ENCODE measurements at regions not wholly inside any gene's neighbourhood (a gene's known extent, or its start where the extent isn't known, plus 50 kb on each side); places are given as distances from the start of the nearest gene placed in this dataset.

DNA sequence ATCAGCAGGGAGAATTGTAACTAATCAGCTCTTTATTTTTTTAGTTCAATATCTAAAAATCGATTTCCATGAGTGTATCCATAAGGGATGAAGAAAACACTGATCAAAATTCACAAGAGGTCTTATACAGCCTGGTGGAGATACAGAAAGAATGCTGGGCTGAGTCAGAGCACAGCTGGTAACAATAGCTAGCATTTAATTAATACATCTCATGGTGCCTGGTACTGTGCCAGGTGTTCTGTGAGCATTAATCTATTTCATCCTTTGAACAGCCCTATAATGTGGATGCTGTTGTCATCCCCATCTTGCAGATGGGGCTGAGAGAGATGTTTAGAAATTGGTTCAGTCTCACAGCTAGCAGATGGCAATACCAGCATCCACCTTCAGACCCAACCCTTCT is 250.9 kb upstream of the RPS6KA3 start:
- DNase-seq = no peak

DNA sequence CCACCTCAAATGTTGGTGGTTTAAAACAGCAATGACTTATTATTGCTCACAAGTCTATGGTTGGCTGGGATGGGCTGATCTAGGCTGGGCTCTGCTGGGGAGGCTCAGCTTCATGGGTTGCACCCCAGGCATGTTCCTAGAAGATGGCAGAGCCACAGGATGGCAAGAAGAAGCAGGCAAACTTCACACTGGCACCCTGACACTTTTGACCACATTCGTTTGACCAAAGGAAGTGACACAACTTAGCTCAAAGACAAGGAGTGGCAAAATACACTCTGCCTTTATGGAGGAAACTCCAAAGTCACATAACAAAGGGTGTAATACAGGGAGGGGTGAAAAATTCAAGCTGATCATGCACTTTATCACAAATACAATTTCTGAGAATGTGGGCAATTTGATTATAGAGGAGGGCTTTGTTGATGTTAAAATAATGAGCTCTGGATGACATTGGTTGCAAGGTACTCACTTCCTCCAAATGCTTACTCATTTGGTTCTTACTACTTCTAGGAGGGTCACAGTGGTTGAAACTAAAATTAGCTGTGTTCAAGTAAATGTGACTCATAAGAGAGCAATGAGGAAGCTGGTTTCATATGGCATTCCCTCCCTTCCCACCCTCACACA is 249.2 kb upstream of the RPS6KA3 start:
- DNase-seq = no peak

DNA sequence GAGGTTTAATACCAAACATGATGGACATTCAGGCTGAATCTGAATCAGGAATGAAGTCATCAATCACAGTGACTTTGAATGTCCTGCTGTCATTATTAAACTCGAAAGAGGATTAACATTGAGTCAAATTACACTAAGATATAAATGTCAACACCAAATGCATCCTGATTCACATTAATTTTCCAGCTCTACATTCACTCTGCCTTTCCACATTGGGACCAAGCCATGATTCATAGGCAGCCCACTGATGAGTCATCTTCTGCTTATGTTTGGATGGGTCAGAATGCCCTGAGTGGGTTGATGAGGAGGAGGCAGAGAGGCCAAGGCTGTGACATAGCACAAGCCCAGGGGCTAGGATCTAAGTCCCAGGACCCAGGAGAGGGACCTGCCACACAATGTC is 247.6 kb upstream of the RPS6KA3 start:
- DNase-seq = no peak

DNA sequence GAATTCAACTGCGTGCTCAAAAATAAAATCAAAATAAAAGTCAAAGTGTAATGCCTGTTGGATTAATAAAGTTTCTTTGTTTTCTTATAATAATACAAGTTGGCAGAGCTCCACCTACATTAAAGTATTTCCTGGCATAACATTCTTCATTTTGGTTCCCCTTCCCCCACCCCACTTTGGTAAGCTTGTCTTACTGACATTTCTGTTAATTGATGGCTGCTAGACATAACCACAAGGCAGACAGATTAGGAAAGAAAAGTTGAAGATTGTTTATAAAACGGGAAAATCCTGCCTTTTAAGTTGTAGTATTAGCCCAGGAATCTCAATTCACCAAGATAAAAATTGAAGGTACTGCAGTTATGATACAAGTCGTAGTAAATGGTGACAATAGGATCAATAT is 246.5 kb upstream of the RPS6KA3 start:
- DNase-seq = no peak

DNA sequence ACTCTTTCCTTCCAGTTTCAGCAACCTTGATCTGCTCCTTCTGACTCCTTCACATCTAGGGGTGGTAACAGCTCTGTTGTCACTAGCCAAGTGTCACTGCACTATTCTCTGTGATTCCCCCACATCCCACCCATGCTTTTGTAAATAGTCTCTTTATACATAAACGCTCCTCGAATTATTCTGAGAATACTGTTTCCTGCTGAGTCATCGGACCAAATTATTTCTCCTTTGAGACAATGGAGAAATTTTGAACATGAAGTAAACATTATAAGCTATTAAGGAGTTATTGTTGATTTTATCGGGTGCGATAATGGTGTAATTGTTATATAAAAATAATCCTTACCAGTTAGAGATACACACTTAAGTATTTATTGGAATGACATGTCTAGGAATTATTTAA is 245.1 kb upstream of the RPS6KA3 start:
- DNase-seq = no peak

DNA sequence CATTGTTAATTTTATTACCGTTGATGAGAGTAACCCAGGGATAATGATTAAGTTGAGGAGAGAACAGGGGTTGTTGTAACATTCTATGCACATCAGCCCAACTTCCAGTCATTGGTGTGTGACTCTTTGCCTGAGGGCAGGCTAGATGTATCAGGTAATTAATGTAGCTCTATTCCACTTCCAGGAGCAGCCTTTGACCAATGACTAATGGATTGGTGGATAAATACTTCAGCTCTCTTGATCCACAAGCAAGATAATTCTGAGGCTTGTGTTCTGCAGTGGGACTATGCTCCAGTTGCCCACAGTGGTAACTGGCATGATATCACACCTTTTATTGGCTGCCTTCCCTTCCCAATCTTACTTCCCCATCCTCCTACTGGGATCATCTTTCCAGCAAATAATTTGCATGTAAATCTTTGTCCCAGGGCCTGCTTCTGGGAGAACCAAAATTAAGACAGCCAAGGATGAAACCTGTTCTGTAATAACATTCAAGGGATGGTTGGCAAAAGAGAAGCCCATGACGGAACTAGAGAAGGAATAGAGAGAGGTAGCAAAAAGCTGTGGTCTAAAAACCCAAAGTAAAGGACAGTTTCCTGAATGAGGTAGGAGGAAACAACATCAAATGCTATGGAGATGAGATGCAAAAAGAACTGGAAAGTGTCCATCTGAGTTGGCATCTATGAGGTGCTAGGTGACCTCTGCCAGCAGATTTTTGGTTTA is 241.4 kb upstream of the RPS6KA3 start:
- DNase-seq = no peak

DNA sequence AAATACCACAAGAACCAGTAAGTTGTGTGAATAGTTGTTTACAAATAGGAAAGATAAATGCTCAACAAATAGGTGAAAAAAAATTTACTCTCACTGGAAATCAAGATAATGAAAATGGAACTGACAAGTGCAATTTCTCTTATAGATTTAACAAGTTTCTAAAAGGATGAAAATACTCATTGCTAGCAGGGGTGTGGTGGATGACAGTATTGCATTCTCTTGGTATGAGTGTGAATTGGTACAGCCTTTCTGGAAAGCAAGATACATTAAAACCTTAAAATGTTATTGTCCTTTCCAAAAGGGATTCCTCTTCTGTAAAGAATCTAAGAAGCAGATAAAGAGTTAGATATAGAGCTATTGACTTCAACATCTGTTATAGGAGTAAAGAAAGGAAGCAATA is 240.0 kb upstream of the RPS6KA3 start:
- DNase-seq = no peak

DNA sequence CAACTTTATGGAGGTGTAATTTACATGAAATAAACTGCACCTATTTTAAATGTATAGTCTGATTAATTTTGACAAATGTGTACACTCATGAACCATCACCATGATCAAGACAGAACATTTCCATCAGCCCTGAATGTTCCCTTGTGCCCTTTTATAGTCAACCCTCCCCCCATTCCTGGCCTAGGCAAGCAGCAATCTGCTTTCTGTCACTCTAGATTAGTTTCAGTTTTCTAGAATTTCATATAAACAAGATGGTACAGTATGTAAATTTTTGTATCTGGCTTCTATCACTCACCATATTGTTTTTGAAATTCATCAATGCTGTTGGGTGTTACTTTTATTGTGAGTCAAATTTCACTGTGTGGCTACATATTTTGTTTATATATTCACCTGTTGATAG is 234.2 kb upstream of the RPS6KA3 start:
- DNase-seq = no peak

DNA sequence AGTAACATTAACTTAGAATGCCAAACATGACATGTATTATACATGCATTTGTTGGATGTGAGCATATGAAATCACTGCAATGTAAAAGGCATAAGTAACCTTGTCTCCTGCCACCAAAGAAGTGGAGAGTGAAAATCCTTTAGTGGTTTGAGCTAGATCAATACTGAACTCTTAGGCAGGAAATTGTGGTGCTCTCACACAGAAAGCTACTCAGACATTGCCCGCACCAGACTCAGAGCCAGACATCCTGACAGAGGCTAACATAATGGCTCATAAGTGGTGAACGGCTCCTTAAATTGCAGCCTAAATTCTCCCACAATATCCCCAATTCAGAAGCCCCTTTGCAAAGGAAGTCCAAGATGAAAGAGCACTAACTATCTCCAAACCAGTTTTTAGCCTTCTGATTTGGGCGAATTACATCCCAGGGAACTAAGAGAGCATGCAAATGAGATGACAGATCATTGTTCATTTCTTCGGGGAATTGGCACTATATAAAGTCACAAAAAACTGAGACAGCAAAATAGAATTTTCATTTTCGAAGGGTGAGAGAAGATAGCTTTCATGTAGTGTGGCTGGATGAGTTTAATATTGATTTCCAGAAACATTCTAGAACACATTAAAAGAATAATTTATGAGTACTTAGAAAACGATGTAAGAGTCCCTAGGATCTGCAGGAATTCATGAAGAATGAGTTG is 233.6 kb upstream of the RPS6KA3 start:
- DNase-seq = no peak

DNA sequence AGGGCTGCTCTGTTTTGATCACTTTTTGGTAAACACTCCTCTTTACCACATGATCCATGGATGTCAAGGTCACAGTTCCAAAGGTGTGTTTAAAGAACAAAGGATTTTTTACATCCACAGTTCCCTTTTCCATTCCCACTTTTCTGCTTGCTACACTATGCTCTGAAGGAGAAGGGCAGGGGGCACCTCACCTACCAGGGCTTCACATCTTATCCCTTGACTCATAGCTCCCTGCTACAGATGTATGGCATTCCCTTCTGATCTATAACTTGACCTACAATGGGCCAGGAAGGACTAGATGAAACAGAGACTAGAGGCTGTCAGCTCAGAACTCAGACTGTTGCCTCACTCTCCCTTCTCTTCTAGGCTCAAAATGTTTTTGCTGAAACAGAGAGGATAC is 233.1 kb upstream of the RPS6KA3 start:
- DNase-seq = no peak

DNA sequence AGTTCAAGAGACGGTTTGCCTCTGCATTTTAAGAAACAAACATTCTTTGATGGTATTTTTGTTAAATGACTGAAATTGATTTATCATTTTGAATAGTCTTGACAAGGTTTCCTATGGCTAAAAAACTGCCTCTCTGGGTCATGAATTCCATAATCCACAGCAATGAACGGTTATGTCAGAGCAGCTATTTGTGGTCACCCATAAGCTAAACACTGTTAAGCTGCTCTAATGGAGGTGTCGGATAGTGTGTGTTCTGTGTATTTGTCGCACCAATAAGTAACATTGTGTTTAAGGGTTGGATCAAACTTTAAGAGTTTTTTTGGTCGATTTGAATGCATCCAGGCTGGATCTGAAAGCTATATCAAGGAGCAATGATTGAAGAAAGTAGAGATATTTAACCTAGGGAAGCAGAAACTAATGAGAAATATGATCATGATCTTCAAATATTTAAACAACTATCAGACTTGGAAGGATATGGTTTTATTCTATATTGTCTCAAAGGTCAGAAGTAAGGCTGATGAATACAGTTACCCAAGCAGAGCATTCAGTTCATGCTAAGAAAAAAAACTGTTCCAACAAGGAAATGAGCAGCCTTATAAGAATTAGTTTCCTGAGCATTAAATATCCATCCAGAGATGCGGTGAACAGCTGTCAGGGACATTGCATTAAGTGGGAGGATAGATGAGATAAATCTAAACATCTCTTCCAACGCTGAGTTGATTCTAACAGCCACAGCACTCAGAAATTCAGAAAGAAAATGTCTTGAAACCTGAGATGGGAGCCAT is 232.3 kb upstream of the RPS6KA3 start:
- no peak for DNase-seq

DNA sequence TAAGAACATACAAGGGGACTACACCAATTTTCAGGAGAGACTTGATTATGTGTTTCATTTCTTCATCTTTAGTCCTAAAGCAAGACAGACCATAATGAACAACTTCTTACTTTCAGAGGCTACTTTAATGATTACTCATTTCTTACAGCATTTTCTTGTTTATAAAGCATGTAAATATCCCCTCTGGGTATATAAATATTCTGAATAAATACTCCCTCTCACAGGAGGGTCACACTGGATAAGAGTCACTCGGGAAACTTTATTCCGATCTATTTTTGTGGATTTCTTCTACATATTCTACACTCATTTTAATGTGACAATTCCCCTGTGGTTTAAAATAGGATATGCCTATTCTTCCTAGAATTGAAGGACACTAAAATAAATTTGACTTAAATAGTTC is 228.9 kb upstream of the RPS6KA3 start:
- DNase-seq = no peak

DNA sequence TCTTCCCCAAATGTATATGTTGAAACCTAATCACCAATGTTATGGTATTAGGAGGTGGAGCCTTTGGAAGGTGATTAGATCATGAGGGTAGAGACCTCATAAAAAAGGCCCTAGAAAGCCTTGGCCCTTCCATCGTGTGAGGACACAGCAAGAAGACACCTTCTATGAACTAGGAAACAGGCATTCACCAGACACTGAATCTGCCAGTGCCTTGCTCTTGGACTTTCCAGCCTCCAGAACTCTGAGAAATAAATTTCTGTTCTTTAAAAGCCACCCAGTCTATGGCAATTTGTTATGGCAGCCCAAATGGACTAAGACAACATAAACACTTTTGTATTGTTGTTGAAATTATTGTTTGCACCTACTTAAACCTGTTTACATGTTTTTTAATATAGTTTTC is 221.8 kb upstream of the RPS6KA3 start:
- no peak for DNase-seq

DNA sequence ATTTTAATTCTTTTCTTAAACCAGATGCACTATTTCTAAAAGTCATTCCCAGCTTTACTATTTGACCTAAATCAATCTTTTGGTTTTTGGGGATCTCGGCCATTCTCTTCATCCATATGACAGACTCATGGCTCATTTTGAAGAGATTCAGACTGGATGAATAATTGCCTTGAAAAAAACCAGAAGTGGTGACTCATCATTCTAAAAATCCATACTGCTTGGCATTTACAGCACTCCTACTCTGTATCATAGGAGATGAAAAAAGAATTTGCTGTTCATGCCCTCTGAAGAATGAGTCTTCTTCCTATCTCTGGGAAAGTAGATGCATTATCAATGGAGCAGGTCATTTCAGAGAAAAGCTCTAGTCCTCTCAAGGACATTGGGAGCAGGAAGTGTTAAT is 220.5 kb upstream of the RPS6KA3 start:
- no peak for DNase-seq

DNA sequence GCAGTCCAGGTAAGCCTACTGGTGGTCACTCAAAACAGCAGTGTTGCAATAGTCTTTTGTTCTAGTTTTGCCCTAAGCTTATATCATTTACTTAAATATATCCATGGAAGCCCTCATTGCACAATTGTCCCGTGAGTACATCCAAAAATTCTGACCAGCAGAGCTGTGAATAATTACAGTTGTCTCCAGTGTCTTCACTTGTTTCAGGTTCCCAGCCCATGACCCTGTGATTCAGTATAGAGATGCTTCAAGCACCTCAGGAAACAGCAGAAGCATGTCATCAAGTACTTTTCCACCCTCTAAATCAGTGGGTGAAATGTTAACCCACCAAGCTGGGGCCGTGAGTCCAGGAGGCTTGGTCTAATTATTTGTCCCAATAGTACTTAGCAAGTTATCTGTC is 214.9 kb upstream of the RPS6KA3 start:
- DNase-seq = no peak

DNA sequence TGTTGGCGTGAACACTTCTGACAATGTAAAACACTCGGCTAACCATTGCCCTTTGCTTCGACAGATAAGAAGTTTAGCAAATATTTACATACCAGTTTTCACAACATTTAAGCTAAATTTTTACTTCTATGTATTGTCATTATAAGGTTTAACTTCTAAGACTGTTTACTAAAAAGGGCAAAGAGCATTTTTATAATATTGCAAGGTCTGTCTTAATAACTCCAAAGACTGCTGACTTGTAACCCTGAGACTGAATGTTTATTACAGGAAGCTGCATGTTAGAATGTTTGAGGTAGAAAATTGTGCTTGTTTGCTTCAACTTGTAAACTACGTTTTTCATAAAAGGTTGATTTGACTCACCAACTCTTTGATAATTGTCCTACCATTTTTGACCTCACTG is 213.2 kb upstream of the RPS6KA3 start:
- DNase-seq = no peak

DNA sequence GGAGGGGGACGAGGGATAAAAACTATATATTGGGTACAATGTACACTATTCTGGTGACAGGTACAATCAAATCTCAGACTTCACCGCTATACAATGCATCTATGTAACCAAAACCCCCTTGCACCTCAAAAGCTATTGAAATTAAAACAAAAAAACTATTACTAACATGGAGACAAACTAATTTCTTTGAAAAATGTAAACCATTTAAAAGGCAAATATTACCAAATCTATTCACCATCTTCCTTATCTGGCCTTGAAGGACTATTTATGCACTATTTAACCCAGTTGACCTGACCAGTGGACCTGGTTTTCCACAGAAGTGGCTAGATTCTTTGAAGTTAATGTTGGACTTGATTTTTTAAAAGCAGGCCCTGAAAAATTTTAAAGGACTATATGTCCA is 212.3 kb upstream of the RPS6KA3 start:
- DNase-seq = no peak

DNA sequence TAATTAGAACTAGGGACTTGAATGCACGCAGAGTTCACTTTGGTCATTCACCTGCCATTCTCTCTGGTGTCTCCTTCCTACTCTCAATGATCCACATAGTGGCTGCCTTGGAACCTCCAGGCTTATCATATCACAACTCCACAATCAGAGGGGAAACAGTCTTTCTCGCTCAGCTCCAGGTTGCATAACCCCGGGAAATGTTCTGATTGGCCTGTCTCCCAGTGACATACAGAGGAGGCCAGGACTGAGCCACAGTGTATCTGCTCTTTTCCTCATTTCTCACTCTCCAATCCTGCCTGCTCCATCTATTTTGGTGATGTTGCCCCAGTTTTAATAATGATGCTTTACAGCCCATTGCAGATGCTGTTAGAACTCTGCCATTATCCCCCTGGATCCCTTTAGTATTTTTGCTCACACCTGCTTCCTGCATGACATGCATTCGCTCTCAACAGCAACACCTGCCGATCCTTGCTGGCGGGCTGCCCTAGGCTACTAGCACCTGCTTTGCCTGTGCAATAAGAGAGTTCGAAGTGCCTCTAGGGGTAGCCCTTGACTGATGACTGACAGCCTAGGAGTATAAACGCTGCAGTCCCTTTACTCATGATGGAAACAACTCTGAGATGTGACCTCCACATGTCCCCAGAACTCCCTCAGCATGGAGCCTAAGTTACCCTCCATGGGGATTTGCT is 211.3 kb upstream of the RPS6KA3 start:
- no peak for DNase-seq

DNA sequence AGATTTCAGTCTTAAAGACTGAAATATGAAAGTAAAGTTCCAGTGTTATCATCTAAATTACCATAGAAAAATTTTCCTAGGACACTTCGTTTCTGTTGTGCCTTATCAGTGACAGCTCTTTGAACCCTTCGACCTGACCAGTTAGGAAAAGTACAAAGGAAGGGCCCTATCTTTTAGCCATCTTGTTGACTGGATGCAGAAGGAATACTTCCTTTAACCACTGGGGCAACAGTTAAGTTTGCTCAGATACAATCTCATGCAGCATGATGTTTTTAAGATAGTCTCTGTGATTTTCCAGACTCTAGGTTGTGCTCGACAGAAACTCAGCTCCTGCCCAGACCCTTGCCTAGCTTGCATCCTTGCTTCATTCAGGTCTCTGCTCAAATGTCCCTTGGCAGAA is 210.5 kb upstream of the RPS6KA3 start:
- DNase-seq = no peak

DNA sequence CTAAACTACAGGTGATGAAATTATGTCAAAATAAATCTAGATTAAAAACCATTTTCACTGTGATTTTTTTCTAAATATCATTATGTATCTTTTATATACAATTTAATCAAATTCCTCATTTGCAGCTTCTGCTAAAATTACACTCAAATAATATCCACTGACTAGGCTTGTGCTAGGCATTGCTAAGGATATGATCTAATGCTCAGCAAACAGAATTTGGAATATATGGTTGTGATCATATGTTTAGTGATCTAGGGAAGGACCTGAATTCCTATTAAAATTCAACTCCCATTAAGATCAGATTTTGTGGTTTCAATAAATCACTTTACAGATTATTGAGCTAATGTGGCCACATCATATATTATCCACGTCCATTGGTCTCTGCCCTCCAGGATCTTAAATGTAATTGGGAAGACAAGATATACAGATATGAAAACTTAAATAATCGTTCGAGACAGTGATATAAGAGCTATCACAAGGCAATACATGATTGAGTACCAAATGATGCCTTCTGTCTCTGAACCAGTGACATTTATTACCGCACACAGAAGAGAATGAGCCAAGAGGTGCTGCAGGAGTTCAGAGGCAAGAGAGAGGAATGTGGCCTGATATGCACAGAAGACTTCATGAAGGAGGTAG is 206.0 kb upstream of the RPS6KA3 start:
- DNase-seq = no peak

DNA sequence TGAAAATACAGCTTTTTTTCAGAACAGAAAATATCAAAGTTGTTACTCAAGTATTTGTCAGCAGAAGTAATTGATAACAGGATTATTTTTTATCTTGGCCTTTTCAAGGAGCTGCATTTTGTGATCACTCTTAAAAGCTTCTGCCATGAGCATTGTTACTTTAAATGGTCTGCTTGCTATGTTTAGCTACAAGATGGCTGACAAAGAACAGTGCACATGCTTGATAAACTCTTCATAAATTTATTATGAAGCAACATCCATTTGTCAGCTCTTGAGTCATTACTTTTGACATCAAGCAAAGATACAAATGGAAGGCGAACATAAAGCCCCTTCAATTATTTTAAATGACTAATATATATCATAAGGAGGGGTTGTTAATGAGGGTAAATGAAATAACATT is 205.4 kb upstream of the RPS6KA3 start:
- DNase-seq = no peak

DNA sequence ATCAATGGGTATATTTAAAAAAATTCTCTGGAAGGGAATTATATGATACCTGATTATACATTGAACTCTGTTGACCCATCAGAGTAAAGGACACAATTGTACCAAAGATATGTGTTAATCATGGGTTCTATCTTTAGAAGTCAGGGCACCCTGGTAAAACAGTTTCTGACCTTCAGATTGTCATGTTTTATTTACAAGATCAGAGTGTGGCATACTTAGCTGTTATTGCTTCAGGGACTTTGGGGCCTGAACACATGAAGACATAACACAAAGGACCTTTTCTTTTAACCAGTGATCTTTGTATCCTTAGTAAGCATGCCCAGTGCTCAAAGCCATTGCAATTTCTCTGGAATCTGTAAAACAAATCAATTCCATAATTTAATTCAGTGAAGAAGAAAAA is 204.8 kb upstream of the RPS6KA3 start:
- DNase-seq = no peak

Data from hindlimb muscle (tissue), 1 donor.